ENCODE measurements at regions not wholly inside any gene's neighbourhood (a gene's known extent, or its start where the extent isn't known, plus 50 kb on each side); places are given as distances from the start of the nearest gene placed in this dataset.
"Not testable (repeated sequence)": the region's sequence is repeated elsewhere in the genome, so short reads cannot be mapped to it uniquely, and the experiment has no call there.

DNA sequence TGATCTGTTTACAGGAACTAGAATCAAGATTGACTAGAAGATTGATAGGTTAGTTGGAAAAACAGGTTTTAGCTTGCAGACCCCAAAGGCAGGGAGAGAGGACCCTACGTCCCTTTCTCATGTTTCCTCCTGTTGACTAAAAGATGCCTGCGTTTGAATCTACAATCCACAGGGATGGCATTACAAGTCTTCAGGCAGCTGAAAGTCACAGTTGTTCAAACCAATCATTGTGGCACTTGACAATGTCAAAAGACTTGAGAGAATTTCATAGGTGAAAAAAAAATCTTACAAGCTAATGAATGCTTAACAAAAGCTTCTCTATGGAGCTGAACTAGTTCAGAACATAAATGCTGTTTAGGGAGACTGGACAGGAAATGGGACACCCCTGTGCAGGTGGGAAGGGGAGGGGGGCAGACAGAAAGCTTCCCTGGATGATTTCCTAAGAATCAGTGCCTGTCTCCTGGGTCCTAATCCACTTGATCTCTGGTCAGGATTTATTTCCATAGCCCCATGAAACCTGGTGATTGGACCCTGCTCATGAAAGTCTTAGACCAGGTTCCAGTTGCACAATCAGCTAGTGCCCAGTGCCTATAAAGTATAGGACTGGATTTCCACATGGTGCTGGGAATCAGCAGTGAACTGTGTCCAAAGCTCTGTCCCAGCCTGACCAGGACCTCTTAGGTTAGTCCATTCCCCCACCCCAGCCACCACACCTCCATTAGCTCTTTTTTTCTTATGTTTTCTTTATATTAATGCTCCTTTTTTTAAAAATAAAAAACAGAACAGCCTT lies 91.6 kb upstream of the BCAR3 start:
- no peak for DNase-seq

DNA sequence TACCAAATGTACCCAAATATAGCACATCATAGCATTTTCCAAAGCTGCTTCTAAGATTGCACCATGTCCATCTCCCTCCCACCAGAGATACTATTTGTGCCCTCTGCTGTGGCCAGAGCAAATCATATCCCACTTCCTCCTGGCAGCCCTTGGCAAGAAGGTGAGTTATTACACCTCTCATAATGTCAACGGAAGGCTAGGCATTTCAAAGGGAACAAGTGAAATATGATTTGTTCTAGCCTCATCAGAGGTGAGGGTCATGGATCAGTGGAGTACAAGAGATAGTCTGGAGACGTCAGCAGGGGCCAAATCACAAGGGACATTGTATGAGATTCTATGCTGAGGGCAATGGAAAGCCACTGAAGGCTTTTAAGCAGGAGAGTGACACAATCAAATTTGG lies 90.2 kb upstream of the BCAR3 start:
- no peak for DNase-seq

DNA sequence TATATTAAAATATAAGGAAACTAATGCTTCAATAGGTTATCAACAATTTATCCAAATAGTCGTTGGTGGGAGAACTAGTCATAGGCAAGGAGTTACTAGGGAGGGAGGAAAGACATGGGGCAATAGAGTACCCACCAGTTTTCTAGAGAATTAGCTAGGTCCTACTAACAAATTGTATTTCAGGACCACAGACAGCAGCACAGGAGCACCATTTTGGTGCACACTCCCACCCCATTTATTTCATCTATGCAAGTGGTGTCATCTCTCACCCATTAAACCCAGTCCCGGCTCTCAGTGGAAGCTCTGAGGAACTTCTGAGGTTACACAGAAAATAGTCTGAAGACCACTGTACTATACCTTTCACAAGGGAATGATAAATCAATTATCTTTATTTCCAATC lies 89.0 kb upstream of the BCAR3 start:
- no peak for DNase-seq

DNA sequence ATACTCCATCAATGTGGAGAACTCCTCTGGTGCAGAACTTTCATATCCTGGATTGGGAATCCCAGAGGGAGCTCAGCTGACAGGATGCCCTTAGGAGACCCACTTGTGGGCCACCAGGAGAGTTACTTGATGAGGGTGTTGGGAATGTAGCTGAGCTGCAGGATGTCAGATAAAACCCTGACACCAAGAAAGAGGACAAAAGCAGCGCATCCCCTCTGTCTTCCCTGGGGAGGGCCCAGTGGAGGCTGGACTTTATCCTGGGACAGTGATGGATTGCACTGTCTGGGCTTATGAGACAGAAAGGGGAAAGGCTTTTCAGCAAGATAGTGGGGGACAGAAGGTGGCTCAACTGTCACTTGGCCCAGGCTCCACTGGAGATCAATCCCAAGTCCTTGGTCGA lies 88.1 kb upstream of the BCAR3 start:
- DNase-seq, result no peak

DNA sequence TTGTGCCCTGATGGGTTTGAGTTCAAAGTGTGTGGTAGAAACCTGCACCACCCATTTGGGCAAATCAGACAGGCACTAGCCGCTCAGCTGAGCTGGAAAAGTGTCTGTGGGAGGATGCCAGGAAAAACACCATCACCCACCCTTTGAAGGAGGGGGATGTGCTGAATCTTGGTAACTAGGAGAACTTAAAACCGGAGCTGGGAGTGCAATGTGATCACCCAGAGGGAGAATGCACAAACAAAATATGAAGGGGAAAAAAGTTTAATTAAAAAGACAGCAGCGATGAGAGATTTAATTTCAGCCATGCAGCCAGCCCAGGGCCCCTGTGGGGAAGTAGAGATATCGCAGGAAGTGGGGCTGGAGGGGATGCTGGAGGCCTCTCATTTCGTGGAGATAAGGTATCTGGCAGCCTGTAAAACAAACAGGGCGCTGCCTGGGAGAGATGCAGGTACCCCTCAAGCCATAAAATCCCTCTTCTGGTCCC lies 86.8 kb upstream of the BCAR3 start:
- DNase-seq, result no peak

DNA sequence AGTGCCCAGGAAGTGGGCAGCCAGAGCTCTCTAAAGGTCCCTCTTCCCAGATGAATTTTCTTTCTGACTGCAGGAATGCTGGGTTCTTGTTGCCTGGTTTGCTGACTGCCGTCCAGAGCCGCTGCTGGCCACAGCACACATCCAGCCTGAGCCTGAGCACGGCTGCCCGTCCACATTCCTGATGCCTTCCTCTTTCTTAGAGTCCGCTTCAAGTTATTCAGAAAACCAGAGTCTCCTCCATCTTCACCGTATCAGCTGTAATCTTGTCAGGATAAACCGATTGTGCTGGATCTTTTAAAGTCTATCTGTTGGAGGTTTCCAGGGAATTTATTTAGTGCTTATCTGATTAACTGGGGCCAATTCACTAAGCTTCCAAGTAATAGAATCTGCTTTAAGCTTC lies 84.8 kb upstream of the BCAR3 start:
- DNase-seq, result no peak

DNA sequence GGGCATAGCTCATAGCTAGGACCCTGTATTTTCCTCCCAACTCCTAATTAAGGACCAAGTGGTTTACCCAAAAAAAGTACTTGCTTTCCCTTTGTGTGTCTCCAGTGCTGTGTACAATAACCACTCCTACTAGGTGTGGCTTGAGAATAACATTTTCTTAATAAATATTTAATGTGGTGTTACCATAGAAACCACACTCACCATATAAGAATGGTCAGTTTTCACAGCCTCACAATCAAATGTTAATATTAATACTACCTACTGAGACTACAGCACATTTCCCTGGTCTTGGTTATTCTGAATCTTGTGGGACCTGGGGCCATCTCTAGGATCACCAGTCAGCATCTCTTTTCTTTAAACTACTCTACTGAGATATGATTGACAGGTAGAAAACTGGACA lies 83.5 kb upstream of the BCAR3 start:
- DNase-seq, result no peak

DNA sequence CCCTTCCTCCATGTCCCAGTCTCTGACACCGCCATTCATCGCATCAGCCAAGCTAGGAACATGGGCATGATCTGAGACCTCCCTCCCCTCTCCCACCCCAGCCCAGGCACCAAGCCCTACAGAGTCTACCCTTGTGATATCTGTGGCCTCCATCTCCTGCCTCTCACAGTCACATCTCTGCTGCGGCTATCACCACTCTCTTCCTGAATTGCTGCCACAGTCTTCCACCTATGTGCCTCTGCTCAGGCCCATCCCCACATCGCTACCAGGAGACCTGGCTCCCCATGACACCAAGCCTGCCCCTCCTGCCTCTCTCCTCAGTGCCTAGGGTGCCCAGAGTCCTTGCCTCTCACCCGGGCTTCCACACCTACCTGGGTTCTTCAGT lies 82.7 kb upstream of the BCAR3 start:
- DNase-seq, result no peak

DNA sequence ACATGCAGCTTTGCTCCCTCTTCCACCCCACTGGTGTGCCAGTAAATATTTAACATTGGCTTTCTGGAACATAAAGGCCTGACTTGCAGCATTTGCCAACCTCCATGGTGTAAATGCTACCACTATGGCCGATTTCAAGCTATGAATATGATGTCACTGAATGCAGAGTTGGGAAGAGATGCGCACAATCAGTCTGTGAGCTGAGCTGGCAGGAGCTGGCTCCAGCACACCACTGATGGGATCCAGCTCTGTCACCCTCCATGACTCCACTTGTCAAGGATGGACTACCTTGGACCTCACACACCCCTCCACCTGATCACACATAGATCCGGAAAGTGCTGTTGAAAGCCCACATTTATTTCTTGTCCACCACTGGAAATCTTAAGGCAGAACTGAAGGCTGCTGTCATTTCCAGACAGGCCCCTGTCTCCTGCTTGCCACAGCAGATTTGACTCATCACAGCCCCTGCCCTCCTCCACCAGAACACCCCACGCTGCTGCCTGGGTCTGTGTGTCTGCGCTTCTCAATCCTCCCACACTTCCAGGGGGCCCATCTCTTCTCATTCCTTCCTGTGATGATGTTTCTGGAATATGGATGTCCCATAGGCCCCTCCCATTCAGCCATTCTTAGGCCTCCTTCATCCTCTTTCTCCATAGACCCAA lies 82.2 kb upstream of the BCAR3 start:
- no peak for DNase-seq

DNA sequence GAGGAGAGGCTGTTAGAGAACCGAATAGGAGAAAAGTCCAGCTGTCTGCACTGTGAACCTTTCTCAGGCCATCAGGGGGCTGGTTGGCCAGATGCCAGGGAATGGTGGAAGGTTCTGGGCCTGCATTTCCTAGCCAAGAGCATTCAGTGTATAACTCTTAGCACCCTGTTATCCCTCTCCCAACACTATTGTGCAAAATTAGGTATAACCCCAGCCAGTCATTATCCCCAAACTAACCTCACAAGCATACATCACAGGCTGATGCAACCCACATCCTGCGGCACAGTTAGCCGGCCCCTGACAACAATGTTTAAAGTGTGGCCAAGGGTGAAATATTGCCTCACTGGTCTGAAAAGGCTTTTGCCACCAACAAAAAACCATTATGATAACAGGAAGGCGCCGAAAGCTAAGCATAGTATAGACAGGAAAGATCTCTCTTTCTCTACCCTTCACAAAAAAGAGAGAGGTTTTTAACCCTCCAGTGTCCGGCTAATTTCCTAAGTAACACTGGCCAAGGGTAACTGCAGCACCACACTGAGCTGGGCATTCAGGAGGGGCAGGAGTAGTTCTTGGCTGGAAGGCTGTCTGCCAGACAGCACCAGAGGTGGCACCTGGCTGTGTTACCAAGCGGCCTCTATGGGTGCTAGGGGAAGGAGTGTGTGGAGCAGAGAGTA lies 77.3 kb upstream of the BCAR3 start:
- no peak for DNase-seq

DNA sequence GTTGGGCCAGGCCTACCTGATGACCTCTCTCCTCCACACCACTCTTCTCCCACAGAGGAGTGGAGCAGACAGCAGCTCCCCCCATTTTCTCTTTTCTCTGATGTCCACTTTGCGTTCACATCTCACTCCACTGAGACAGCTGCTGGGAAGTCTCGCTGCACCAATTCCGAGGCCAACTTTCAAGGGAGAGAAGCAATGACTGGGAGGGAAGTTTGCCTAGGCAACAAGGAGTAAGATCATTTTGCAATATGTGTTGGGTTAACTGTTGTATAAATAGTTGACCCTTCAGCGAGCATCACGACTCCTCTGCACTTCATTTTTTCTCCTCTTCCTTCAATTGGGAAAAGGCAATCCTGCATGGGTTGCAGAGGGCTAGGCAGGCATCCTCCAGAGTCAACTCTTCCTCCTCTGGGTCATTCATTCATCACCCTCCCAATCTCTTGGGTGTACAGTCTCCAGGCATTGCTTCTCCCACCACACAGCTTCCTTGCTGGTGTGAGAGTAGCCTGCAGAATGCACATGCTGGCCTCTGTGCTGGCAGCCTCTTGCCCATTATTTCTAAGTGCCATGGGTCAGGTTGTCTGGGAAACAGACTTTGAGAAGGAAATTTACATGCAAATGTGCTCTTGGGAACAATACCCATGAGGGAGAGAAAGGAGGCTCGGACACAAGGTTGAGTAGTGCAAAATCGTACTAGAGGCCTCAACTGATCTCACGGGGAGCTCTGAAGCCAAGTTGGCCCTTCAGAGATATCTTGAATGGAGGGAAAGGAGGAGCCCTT lies 75.8 kb upstream of the BCAR3 start:
- no peak for DNase-seq

DNA sequence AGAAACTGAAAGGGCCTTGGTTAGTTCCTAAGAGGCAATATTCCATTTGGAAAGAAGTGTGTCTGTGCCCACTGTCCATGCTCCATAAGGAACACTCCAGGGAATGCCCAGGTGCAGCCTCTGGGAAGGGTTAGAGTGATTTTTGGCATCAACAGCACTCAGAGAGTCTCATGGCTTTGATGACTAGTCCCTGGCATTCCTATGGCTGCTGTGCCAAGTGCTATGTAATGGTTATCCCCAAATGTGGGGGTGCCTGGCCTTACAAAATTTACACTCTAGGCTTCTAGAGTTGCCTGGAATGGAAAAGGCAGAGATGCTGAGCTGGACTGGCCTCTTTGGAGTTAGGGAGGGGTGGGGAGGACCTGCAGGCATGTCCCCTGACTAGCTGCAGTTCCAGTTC lies 75.0 kb upstream of the BCAR3 start:
- DNase-seq, result no peak

DNA sequence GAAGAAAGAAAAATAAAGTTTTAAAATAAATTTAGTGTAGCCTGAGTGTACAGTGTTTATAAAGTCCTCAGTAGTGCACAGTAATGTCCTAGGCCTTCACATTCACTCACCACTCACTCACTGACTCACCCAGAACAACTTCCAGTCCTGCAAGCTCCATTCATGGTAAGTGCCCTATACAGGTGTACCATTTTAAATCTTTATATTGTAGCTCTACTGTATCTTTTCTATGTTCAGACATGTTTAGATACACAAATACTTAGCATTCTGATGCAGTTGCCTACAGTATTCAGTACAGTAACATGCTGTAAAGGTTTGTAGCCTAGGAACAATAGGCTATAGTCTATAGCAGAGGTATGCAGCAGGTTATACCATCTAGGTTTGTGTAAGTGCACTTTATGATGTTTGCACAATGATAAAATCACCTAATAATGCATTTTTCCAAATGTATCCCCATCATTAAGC lies 73.6 kb upstream of the BCAR3 start:
- not testable (repeated sequence) for DNase-seq

DNA sequence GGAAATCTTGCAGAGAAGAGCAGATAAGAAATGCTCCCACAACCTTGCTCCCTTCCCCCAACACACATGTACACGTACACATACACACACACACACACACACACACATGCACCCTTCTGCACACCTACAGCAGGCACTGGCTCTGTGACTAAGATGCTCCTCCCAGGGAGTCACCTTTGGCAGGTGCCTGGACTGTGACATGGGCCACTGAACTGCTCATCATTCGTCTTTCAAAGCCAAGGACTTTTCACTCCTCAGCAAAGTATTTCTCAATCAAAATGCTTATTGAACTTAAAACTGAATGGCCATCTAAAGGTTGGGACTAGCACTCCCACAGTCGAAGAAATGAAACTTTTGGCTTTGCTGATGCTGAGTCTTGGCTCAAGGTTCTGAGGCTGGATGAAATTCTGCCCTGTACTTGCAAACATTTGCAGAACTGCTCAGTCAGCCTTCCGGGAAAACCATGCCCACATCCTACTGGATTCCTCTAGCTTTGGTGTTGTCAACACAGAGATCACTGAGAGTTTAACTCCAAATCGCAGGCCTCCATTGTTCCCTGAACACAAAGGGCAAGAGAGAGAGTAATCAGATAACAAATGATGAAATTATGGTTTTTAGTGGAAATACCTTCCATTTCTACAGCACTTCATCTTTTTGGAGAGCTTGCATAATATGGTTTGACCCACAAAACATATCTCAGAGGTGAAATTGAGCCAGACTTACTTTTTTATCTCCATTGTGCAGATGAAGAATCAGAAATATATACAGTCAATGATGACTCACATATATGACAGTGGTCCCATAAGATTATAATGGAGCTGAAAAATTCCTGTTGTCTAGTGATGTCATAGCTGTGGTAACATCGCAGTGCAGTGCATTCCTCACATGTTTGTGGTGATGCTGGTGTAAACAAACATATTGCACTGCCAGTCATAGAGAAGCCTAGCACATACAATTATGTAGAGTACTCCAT lies 72.4 kb upstream of the BCAR3 start:
- DNase-seq, result no peak

DNA sequence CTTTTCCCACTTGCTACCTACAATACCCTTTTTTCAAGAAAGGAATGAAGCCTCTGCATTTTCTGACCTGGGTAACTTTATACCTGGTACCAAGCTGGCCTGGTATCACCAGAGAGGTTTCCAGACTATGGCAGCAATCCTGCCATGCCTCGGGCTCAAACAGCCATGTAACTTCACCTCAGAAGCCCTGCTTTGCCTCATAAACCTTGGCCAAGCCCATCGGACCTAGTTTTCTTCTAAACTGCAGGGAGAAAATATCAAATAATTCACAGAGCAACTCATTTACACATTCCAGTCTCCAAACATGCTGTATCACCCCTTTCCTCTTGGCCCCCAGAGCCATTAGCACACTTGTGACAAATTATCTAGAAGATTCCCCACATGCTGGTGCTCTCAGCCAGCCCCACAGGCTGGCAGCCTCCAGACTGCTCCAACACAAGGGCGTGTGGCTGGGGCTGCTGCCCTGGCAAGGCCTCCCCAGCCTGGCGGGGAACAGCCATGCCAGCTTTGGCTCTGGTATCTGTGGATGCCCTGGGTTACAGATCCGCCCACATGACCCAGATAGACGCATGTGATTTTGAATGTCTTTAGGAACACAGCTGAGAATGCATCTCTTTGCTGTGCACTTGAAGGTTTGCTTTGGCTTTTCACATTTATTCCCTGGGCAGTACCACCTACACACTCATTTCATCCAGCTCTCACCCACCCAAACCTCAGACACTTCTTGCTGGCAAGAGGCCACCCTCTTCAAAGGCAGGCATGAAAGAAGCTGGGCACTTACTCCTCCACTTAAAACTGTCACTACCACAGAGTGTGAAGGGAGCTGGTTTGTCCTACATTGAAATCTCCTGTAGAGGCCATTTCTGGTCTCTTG lies 70.0 kb upstream of the BCAR3 start:
- no peak for DNase-seq

DNA sequence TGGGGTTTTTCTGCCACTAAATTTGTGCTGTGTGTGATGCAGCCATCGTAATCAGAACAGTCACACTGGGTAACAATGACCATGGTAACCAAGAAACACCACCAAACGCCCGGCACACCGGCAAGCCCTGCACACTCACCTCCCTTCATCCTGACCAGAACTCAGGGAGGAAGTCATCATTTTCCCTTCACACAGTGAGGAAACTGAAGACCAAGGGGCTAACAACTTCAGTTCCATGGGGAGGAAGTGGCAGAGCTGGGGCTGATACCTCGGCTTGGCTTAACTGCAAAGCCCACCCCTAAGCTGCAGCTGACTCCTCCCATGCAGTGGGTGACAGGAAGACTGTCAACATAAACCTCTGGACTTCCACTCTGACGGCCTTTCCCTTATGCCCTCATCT lies 69.3 kb upstream of the BCAR3 start:
- no peak for DNase-seq

DNA sequence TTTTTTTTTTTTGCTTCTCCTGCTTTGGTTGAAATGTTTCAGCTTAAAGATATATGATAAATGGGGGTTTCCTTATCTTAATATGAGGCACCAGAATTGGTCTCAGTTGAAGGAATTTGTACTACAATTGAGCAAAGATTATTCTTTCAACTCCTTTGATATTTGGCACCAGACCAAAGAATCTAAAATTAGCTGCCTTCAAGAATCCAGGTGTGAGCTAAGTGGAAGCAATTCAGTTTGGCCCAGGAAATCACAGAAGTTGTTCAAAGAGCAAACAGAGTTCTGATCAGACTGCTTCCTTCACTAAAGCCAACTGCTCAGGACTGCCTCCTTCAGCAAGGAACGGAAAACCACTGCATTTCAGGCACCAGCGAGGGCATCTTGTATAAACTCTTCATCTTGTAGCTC lies 68.3 kb upstream of the BCAR3 start:
- DNase-seq, result no peak

DNA sequence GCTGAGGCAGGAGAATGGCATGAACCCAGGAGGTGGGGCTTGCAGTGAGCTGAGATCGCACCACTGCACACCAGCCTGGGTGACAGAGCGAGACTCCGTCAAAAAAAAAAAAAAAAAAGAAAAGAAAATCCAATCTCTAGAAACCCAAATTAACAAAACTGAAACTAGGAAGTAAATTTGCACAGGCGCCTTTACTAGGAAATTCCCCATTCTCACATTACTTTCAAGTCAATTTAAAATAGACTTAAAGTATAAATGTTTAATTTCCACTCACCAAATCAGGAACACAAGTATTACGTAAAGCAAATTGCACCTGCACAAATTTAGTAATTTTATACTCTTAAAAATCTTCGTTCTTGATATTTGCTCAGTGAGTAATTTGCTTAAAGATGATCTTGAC lies 67.8 kb upstream of the BCAR3 start:
- DNase-seq, result no peak

DNA sequence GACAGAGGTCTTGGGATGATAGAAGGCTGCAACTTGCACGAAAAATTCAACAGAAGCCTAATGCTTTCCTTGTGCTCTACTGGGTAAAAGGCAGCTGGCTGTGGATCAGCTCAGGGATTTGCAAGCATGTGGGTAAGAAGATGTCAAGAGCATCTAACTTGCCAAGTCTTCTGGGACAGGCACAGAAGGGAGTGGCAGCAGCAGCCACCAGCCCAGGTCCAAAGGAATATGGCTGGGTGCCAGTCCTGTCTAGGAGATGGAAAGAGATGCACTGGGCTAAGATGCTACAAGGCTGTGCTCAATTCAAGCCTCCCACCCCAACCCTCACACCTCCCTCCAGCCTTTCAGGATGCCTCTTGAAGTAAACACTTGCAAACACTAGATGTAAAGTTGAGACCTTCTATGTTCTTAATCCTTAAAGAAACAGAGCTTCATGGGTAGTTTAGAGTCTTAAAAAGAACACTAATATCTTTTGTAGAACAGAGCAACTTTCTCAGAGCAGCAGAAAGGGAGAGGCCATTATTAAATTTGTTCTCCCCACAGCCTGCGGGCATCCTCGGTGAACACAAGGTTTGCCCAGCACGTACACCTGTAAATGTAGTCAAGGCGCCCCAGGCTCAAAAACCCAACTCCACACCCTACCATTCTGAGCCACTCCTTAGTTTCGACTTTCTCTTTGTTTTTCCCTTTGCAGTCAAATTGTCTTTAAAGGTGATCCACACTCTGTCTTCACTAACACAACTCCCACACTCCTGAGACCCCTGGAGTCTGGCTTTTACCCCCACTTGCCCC lies 64.6 kb upstream of the BCAR3 start:
- DNase-seq, result no peak
